MM.1S (cell line): ENCODE measurements at regions not wholly inside any gene's neighbourhood (a gene's known extent, or its start where the extent isn't known, plus 50 kb on each side); places are given as distances from the start of the nearest gene placed in this dataset.

Source experiments
- CTCF ChIP-seq: fragments of 300-600 bp; sonication (generic); IDR thresholded peaks from 2 replicates; pipeline ENCODE4 v1.5.1; 2016; ENCODE audit warnings: antibody characterized with exemption, low read length, mixed read lengths
- EZH2 ChIP-seq: fragments of 300-600 bp; sonication (generic); optimal IDR thresholded peaks from 2 replicates; pipeline ENCODE3; 2017; ENCODE audit warnings: low read depth, mild to moderate bottlenecking, antibody characterized with exemption, low read length, mixed read lengths
- EZH2phosphoT487 ChIP-seq: fragments of 300-600 bp; sonication (generic); IDR thresholded peaks from 2 replicates; pipeline ENCODE4 v1.6.1; 2018; ENCODE audit warnings: antibody characterized with exemption, low read length

- no peak for TF ChIP-seq EZH2phosphoT487
- no peak for TF ChIP-seq CTCF
- no peak for TF ChIP-seq EZH2
Observed at GRCh38 chr10:9625304-9625703, 1392.4 kb upstream of the CELF2 start.
